H1 (cell line): ENCODE measurements at regions not wholly inside any gene's neighbourhood (a gene's known extent, or its start where the extent isn't known, plus 50 kb on each side); places are given as distances from the start of the nearest gene placed in this dataset.

Experiments used
- BACH1 ChIP-seq: IDR thresholded peaks from 2 replicates; pipeline ENCODE4 v1.6.1; 2012; ENCODE audit warnings: low read length, improper control_type of control experiment
- CEBPB ChIP-seq: IDR thresholded peaks from 2 replicates; pipeline ENCODE4 v1.6.1; 2012; ENCODE audit warnings: low read depth, low read length
- CTCF ChIP-seq, 3 experiments: IDR thresholded peaks; 1 replicate in 2 of 3; 2 replicates in 1 of 3; pipeline versions ENCODE4 v1.5.1 to v1.6.1; 2011; ENCODE audit warnings: low read length in 3 of 3, mild to moderate bottlenecking in 3 of 3, inconsistent platforms in 2 of 3, low read depth in 1 of 3, moderate library complexity in 1 of 3; ENCODE audit not compliant: insufficient read depth in 1 of 3; ENCODE audit errors: control extremely low read depth in 1 of 3
- EP300 ChIP-seq, 2 experiments: IDR thresholded peaks; 1 replicate in 1 of 2; 2 replicates in 1 of 2; pipeline ENCODE4 v1.6.1; 2011 to 2012; ENCODE audit warnings: low read depth in 2 of 2, low read length in 2 of 2, mild to moderate bottlenecking in 2 of 2, borderline replicate concordance in 1 of 2, inconsistent platforms in 1 of 2, moderate library complexity in 1 of 2
- EZH2 ChIP-seq: fragments of 200-600 bp; sonication (generic); IDR thresholded peaks from 2 replicates; pipeline ENCODE4 v1.7.1; 2012; ENCODE audit warnings: low read depth, mild to moderate bottlenecking, moderate library complexity, low read length, inconsistent platforms; ENCODE audit not compliant: severe bottlenecking
- FOSL1 ChIP-seq: IDR thresholded peaks from 2 replicates; pipeline ENCODE4 v1.6.1; 2011; ENCODE audit warnings: mild to moderate bottlenecking, low read depth, low read length, moderate library complexity; ENCODE audit not compliant: insufficient read depth
- GABPA ChIP-seq: IDR thresholded peaks from 2 replicates; pipeline ENCODE4 v1.6.1; 2011; ENCODE audit warnings: mild to moderate bottlenecking, low read length, moderate library complexity, borderline replicate concordance; ENCODE audit not compliant: insufficient read depth
- HDAC2 ChIP-seq, 2 experiments: fragments of 300-600 bp in 1 of 2; sonication (generic) in 1 of 2; IDR thresholded peaks; 2 replicates each; pipeline ENCODE4 v1.6.1; 2011 to 2012; ENCODE audit warnings: low read depth in 2 of 2, low read length in 2 of 2, mild to moderate bottlenecking in 2 of 2, moderate library complexity in 2 of 2, borderline replicate concordance in 1 of 2, inconsistent platforms in 1 of 2
- KDM1A ChIP-seq: fragments of 200-600, 300-600 bp; sonication (generic); IDR thresholded peaks from 2 replicates; pipeline ENCODE4 v1.7.1; 2016; ENCODE audit warnings: mild to moderate bottlenecking, low read length, borderline replicate concordance
- NRF1 ChIP-seq: IDR thresholded peaks from 2 replicates; pipeline ENCODE4 v1.6.1; 2011; ENCODE audit warnings: mild to moderate bottlenecking, low read depth, low read length, improper control_type of control experiment
- POLR2A ChIP-seq, 2 experiments: IDR thresholded peaks; 1 replicate in 1 of 2; 2 replicates in 1 of 2; pipeline ENCODE4 v1.6.1; 2011; ENCODE audit warnings: low read depth in 2 of 2, low read length in 2 of 2, mild to moderate bottlenecking in 2 of 2; ENCODE audit errors: control extremely low read depth in 1 of 2
- POLR2AphosphoS5 ChIP-seq: IDR thresholded peaks from 2 replicates; pipeline ENCODE4 v1.6.1; 2011; ENCODE audit warnings: low read depth, low read length
- TAF1 ChIP-seq: IDR thresholded peaks from 2 replicates; pipeline ENCODE4 v1.6.1; 2011; ENCODE audit warnings: mild to moderate bottlenecking, low read depth, low read length
- TCF12 ChIP-seq: IDR thresholded peaks from 2 replicates; pipeline ENCODE4 v1.6.1; 2011; ENCODE audit warnings: low read depth, mild to moderate bottlenecking, low read length

GRCh38 chr10:3397231-3397630 lies 224.6 kb upstream of the PITRM1 start:
- no peak for TF ChIP-seq CTCF (IDR thresholded peaks at IDR 0.05; ENCODE audit: control extremely low read depth in 1 of 3, insufficient read depth in 1 of 3, low read depth in 1 of 3, low read length in 3 of 3)
- no peak for TF ChIP-seq EZH2
- no peak for TF ChIP-seq CEBPB
- no peak for TF ChIP-seq POLR2A (IDR thresholded peaks at IDR 0.05; ENCODE audit: control extremely low read depth in 1 of 2, low read depth in 2 of 2, low read length in 2 of 2)
- no peak for TF ChIP-seq FOSL1
- no peak for TF ChIP-seq TAF1
- no peak for TF ChIP-seq POLR2AphosphoS5
- TF ChIP-seq KDM1A: no peak
- no peak for TF ChIP-seq TCF12
- TF ChIP-seq NRF1: no peak
- TF ChIP-seq BACH1: no peak
- TF ChIP-seq HDAC2 (IDR thresholded peaks at IDR 0.05; ENCODE audit: borderline replicate concordance in 1 of 2, low read depth in 2 of 2, low read length in 2 of 2): no peak
- no peak for TF ChIP-seq GABPA
- TF ChIP-seq EP300 (IDR thresholded peaks at IDR 0.05; ENCODE audit: borderline replicate concordance in 1 of 2, low read depth in 2 of 2, low read length in 2 of 2): no peak
